NT2/D1 (cell line): ENCODE measurements at regions not wholly inside any gene's neighbourhood (a gene's known extent, or its start where the extent isn't known, plus 50 kb on each side); places are given as distances from the start of the nearest gene placed in this dataset.

Experiments
- DNase-seq: peaks from one replicate; pipeline ENCODE4 v3.0.0-alpha.2; 2011; ENCODE audit warnings: low read depth, low spot score
- H3K27me3 ChIP-seq: 2 replicates; pipeline ENCODE4 v1.6.0; 2011; ENCODE audit warnings: mild to moderate bottlenecking; ENCODE audit not compliant: insufficient read length, insufficient read depth
- H3K36me3 ChIP-seq: 2 replicates; pipeline ENCODE4 v1.6.1; 2011; ENCODE audit warnings: mild to moderate bottlenecking, low read length, mixed read lengths; ENCODE audit not compliant: insufficient read depth, insufficient read length
- H3K4me1 ChIP-seq: 2 replicates; pipeline ENCODE4 v1.5.1; 2011; ENCODE audit not compliant: insufficient read depth, insufficient read length
- H3K4me3 ChIP-seq: 2 replicates; pipeline ENCODE4 v1.5.1; 2011; ENCODE audit warnings: low read depth; ENCODE audit not compliant: insufficient read length
- H3K9ac ChIP-seq: 2 replicates; pipeline ENCODE4 v1.6.0; 2011; ENCODE audit warnings: low read depth; ENCODE audit not compliant: insufficient read length
- H3K9me3 ChIP-seq: 2 replicates; pipeline ENCODE4 v1.5.1; 2011; ENCODE audit warnings: mild to moderate bottlenecking, low read length; ENCODE audit not compliant: insufficient read depth
- SUZ12 ChIP-seq: IDR thresholded peaks from 2 replicates; pipeline ENCODE4 v1.6.1; 2011; ENCODE audit not compliant: insufficient read length, insufficient read depth; ENCODE audit errors: extremely low read depth
- YY1 ChIP-seq: IDR thresholded peaks from 2 replicates; pipeline ENCODE4 v1.6.1; 2011; ENCODE audit not compliant: insufficient read length, insufficient read depth
- ZNF274 ChIP-seq: IDR thresholded peaks from 2 replicates; pipeline ENCODE4 v1.6.1; 2011; ENCODE audit warnings: mild to moderate bottlenecking, low read depth, low read length

DNA sequence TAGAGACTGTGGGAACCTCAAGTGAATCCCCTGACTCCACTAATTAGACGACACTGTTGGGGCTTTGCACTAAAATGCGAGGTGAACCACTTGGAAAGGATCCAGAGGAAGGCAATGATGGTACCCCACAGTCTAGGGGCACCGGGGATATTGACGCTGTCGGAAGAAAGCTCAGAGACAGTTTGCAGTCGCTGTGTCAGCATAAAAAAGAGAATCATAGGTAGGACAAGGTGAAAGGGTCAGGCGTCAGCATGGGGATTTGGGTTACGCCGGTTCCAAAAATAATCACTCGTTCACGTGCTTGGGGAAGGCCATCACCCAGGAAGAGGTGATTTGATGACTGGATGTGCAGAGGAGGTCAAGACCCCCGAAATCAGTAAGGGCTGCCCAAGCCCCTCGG is 598.0 kb upstream of the NOX3 start:
- no peak for TF ChIP-seq SUZ12
- TF ChIP-seq YY1, result no peak
- TF ChIP-seq ZNF274, result no peak
- H3K4me1 ChIP-seq, result no peaks in the 10 kb centered on the region
- H3K36me3 ChIP-seq, result no peaks in the 10 kb centered on the region
- H3K27me3 ChIP-seq, result no peaks in the 10 kb centered on the region
- no peaks in the 10 kb centered on the region for H3K9me3 ChIP-seq
- no peak overlapping the region for H3K4me3 ChIP-seq
- DNase-seq, result no peak
- no peak overlapping the region for H3K9ac ChIP-seq

DNA sequence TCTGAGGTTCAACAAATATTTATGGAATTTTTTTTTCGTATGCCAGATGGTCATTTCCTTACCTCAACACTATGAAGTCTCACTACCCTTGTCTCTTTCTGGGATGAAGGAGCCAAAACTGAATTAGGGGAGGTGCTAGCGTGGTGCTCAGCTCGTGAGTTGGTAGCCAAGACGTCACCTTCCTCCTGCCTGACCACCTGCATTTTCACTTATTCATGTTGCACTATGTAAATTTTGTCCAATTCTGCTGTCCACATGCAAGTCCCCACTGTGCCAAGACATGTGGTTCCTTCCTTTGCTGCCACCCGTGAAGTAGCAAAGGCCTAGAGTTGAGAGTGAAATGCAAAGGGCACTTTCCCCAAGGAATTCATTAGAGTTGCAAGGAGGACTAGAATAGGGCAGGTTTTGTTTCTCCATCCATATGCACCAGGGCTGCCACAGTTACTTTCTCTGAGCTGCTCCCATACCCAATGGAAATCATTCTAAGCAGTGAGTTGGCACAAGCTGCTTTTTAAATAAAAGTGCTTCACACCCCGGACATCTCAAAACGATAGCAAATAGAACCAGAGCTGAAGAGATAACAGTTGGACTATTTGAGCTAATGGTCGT is 591.3 kb upstream of the NOX3 start:
- Histone ChIP-seq H3K9ac (no peak overlapping the region), H3K9me3 (no peaks in the 10 kb centered on the region), H3K36me3 (no peaks in the 10 kb centered on the region), H3K27me3 (no peaks in the 10 kb centered on the region), H3K4me1 (no peaks in the 10 kb centered on the region), H3K4me3 (no peak overlapping the region)
- no peak for DNase-seq
- TF ChIP-seq SUZ12 (no peak), ZNF274 (no peak), YY1 (no peak)

DNA sequence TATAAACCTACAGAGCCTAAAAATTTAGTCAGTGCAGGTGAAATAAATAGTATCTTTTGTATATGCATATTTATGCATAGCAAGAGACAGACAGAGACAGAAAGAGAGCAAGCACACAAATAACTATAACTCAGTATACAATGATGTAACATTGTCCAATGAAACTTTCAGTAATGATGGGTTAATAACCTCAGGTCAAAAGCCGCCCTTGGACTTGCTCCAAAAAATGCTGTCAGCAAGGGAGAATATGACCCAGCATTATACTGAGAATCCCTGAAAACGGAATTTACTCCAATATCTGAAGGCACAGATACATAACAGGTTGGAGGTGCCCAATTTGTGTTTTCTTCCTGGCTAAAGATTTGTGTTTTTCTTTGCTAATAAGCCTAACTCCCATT is 590.6 kb upstream of the NOX3 start:
- no peak overlapping the region for H3K9ac ChIP-seq
- H3K4me1 ChIP-seq, result no peaks in the 10 kb centered on the region
- H3K36me3 ChIP-seq, result no peaks in the 10 kb centered on the region
- no peak for DNase-seq
- TF ChIP-seq YY1 (no peak), SUZ12 (no peak), ZNF274 (no peak)
- H3K9me3 ChIP-seq, result no peaks in the 10 kb centered on the region
- no peak overlapping the region for H3K4me3 ChIP-seq
- no peaks in the 10 kb centered on the region for H3K27me3 ChIP-seq

DNA sequence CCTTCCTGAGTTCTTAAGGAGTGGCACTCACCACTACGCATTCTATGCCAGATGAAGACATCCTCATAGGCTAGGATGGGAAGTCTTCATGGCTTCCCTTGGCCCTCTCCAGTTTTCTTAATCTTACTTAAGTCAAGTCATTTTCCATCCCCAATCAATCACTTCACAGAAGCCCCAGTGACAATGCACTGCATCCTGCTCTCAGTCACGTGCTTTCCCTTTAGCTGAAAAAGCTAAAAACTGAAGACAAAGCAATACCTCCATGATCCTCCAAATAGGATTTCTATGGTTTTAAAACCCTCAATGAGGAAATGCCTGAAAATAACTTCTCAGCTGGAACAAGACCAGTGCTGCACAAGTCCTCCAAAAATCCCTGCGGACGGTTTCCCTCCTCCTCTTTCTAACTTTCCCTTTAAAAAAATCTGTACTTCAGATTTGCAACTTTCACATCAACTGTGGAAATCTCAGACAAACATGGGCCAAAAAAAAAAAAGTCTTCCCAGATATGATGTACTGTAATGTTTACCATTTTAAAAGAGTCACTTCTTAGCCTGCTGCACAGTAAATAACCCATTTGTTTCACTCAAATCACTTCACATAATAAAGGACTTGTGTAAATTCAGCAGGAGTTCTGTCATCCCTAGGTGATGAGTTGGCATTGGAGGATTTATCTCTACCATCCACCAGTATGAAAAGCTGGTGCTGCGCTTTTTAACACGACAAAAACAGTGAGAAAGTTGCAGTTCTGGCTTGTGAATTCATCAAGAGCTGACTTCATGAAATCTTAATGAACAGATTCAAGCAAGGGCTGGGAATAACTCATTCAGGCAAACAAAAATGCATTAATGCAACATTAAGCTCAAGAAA is 590.0 kb upstream of the NOX3 start:
- no peak for TF ChIP-seq ZNF274
- no peak for TF ChIP-seq YY1
- TF ChIP-seq SUZ12, result no peak
- no peak overlapping the region for H3K4me3 ChIP-seq
- H3K27me3 ChIP-seq, result no peaks in the 10 kb centered on the region
- no peaks in the 10 kb centered on the region for H3K4me1 ChIP-seq
- DNase-seq, result no peak
- H3K36me3 ChIP-seq, result no peaks in the 10 kb centered on the region
- no peaks in the 10 kb centered on the region for H3K9me3 ChIP-seq
- H3K9ac ChIP-seq, result no peak overlapping the region

DNA sequence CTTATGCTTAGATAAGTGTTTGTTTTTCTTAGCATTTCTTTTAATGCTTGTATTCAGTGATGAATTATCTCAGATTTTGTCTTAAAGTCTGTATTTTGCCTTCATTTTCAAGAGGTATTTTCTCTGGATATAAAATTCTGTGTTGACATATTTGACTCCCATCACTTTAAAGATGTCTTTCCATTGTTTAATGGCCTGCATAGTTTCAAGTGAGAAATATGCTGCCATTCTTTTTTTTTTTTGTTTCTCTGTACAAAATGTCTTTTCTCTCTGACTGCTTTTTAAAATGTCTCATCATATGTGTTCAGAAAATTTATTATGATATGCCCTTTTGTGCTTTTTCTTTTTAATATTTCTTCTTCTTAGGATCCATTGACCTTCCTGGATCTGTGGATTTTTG is 578.0 kb upstream of the NOX3 start:
- Histone ChIP-seq H3K9ac (no peak overlapping the region), H3K36me3 (no peaks in the 10 kb centered on the region), H3K9me3 (0 out of 2 replicates have a peak, but pooled peaks cover 6% of the 10 kb centered on the region), H3K27me3 (no peaks in the 10 kb centered on the region), H3K4me1 (no peaks in the 10 kb centered on the region), H3K4me3 (no peak overlapping the region)
- no peak for TF ChIP-seq SUZ12
- no peak for TF ChIP-seq ZNF274
- TF ChIP-seq YY1, result no peak
- no peak for DNase-seq

DNA sequence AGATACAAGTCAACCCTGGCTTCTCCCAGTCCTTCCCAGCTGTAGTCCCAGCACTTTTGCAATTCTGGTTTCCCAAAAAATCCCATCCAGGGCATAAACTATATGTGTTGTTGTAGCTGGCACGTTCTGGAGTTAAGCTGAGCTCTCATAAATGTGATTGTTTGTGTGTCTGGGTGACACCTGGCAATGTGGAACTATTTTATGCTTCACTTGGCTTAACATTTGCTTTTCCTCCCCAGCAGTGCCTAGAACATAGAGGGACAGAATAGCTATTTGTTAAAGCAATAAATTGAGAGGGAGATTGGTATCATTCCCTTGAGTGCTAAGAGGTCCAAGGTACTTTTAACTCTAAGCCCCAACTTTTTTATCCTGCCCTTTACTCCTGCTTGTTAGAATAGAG is 575.9 kb upstream of the NOX3 start:
- H3K36me3 ChIP-seq, result no peaks in the 10 kb centered on the region
- 0 out of 2 replicates have a peak, but pooled peaks cover 6% of the 10 kb centered on the region for H3K9me3 ChIP-seq
- no peak for DNase-seq
- no peaks in the 10 kb centered on the region for H3K27me3 ChIP-seq
- no peak overlapping the region for H3K4me3 ChIP-seq
- no peak overlapping the region for H3K9ac ChIP-seq
- no peaks in the 10 kb centered on the region for H3K4me1 ChIP-seq
- TF ChIP-seq YY1, result no peak
- TF ChIP-seq SUZ12, result no peak
- TF ChIP-seq ZNF274, result no peak

DNA sequence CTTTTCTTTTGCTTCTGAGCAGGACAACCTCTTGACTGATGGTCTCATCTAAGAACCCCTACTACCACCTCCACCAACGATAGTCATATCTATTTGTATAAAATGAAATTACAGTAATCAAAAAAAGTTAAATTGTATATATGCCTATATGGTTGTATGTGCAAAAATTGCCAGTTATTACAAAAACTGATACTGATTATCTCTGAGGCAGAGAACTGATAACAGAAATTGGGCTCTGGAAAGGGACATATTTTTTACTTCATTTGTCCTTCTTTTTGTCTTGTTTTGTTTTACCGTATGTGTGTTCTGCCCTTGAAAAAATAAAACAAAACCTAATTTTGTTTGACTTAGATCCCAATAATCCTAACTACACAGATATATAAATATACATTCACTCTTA is 574.4 kb upstream of the NOX3 start:
- Histone ChIP-seq H3K9ac (no peak overlapping the region), H3K36me3 (no peaks in the 10 kb centered on the region), H3K27me3 (no peaks in the 10 kb centered on the region), H3K9me3 (0 out of 2 replicates have a peak, but pooled peaks cover 6% of the 10 kb centered on the region), H3K4me1 (no peaks in the 10 kb centered on the region), H3K4me3 (no peak overlapping the region)
- TF ChIP-seq SUZ12 (no peak), YY1 (no peak), ZNF274 (no peak)
- DNase-seq, result no peak
